ENCODE measurements at regions not wholly inside any gene's neighbourhood (a gene's known extent, or its start where the extent isn't known, plus 50 kb on each side); places are given as distances from the start of the nearest gene placed in this dataset.

DNA sequence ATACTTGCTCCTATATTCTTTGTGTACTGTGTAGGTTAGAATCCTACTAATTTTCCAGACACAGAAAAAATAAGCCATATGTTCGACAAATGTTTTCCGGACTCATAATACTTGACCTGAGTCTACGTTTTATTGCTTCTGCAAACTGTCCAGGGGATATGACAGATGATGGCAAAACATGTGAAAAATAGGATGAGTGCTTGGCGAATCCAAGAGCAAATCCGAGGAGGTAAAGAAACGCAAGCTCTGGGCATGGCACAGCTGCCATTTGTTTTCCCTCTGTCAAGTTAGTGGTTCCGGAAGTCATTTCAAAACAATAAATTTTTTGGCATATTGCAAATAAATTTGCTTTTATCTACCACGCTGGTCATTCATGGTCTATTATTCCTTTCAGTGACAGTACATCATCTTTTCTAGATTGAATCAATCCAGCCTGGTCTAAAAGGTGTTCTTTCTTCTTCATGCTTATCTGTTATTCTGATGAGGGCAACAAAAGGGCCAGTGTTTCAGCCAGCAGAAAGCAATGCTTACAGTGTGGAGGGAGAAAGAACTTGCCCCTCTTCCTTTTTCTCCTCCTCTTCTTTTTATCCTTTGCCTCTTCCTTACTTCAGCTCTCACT, 476.1 kb upstream of the SOX11 start:
- TF ChIP-seq, protein P1, sequence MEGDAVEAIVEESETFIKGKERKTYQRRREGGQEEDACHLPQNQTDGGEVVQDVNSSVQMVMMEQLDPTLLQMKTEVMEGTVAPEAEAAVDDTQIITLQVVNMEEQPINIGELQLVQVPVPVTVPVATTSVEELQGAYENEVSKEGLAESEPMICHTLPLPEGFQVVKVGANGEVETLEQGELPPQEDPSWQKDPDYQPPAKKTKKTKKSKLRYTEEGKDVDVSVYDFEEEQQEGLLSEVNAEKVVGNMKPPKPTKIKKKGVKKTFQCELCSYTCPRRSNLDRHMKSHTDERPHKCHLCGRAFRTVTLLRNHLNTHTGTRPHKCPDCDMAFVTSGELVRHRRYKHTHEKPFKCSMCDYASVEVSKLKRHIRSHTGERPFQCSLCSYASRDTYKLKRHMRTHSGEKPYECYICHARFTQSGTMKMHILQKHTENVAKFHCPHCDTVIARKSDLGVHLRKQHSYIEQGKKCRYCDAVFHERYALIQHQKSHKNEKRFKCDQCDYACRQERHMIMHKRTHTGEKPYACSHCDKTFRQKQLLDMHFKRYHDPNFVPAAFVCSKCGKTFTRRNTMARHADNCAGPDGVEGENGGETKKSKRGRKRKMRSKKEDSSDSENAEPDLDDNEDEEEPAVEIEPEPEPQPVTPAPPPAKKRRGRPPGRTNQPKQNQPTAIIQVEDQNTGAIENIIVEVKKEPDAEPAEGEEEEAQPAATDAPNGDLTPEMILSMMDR (conservative IDR thresholded peaks at IDR 0.05): no peak
- no peak for TF ChIP-seq ZFX (IDR thresholded peaks at IDR 0.05)

All from C4-2B (cell line).